Esophagus muscularis mucosa (tissue), 4 donors: ENCODE measurements at regions not wholly inside any gene's neighbourhood (a gene's known extent, or its start where the extent isn't known, plus 50 kb on each side); places are given as distances from the start of the nearest gene placed in this dataset.

Experiments
- DNase-seq: peaks from one replicate; pipeline ENCODE4 v3.0.0-alpha.2; 2017; ENCODE audit errors: extremely low spot score
- H3K27ac ChIP-seq, 4 donors: fragments of 200-600 bp; sonication (generic); replicated peaks in 1 of 4; 1 replicate in 3 of 4; 2 replicates in 1 of 4; pipeline ENCODE4 v1.5.1; 2016 to 2019; ENCODE audit warnings: mild to moderate bottlenecking in 1 of 4
- H3K27me3 ChIP-seq, 4 donors: fragments of 200-600 bp; sonication (generic); one replicate each; pipeline versions ENCODE4 v1.5.1 to v1.6.0; 2016 to 2019
- H3K36me3 ChIP-seq, 4 donors: fragments of 200-600 bp; sonication (generic); one replicate each; pipeline ENCODE4 v1.5.1; 2016 to 2019
- H3K4me1 ChIP-seq, 4 donors: fragments of 200-600 bp; sonication (generic); one replicate each; pipeline ENCODE4 v1.5.1; 2016 to 2019
- H3K4me3 ChIP-seq, 4 donors: fragments of 200-600 bp; sonication (generic); 1 replicate in 2 of 4; 2 replicates in 2 of 4; pipeline ENCODE4 v1.5.1; 2016 to 2019; ENCODE audit warnings: mild to moderate bottlenecking in 4 of 4, moderate library complexity in 1 of 4
- H3K9me3 ChIP-seq, 4 donors: fragments of 200-600 bp; sonication (generic); 1 replicate in 3 of 4; 2 replicates in 1 of 4; pipeline ENCODE4 v1.5.1; 2016 to 2019
- CTCF ChIP-seq, 3 experiments: fragments of 200-600 bp in 2 of 3; fragments of 450-650 bp in 1 of 3; sonication (generic) in 2 of 3; IDR thresholded peaks; one replicate each; pipeline ENCODE4 v1.5.1; 2017 to 2019; ENCODE audit warnings: antibody characterized with exemption in 3 of 3, mild to moderate bottlenecking in 2 of 3, moderate library complexity in 1 of 3
- EP300 ChIP-seq: sonication (generic); formaldehyde crosslinking; IDR thresholded peaks from one replicate; pipeline ENCODE4 v1.6.1; 2017; ENCODE audit warnings: antibody characterized with exemption
- POLR2A ChIP-seq: fragments of 450-650 bp; IDR thresholded peaks from one replicate; pipeline ENCODE4 v1.6.1; 2017; ENCODE audit warnings: antibody characterized with exemption, moderate library complexity, mild to moderate bottlenecking, low read depth
- POLR2AphosphoS5 ChIP-seq, 2 donors: sonication (generic); formaldehyde crosslinking; IDR thresholded peaks; one replicate each; pipeline ENCODE4 v1.6.1; 2017; ENCODE audit warnings: antibody characterized with exemption in 2 of 2
- WGBS: methylation state at CpG from one replicate; pipeline ENCODE4 v1.1.5; 2018; 5-methylcytosine and 5-hydroxymethylcytosine counted together
- intact Hi-C: fragments of 100-400 bp; cut with DNase I; formaldehyde crosslinking; loops from one replicate; pipeline ENCODE4 v1.15.1; 2023

GRCh38 chr1:187074445-187075048, 245.8 kb downstream of the PLA2G4A start:
- Histone ChIP-seq H3K4me3 (no peak overlapping the region), H3K9me3 (peaks cover 0 to 11% (median 0%) of the 10 kb centered on the region in 4 donors), H3K27me3 (no peaks in the 10 kb centered on the region), H3K27ac (no peak overlapping the region), H3K4me1 (no peaks in the 10 kb centered on the region), H3K36me3 (no peaks in the 10 kb centered on the region)
- TF ChIP-seq POLR2A = no peak
- no peak for TF ChIP-seq POLR2AphosphoS5 (IDR thresholded peaks at IDR 0.05)
- TF ChIP-seq EP300 = no peak
- TF ChIP-seq CTCF (IDR thresholded peaks at IDR 0.05) = no peak
- WGBS = 89% methylated on average over 10 of the region's 10 CpGs
- no peak for DNase-seq
- intact Hi-C loops = no loop called here

DNA sequence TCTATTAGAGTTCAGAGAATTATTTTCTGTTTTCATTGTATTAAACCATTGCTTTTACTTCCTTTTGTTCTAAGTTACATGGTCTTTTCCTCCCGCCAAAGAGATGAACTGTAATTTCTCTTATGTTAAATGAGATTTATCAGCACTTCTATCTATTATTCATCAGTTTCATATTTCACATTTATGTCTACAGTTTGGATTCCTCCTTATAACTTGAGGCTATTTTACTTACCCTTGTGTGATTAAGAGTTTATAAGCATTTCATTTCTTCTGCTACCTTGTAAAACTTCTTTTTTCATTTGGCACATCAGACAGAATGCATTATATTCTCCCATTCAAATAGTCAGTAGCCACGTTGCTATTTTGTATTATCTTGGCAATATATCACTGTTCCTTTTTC, 248.2 kb downstream of the PLA2G4A start:
- intact Hi-C loops = no loop called here

GRCh38 chr1:187078321-187078720, 249.6 kb downstream of the PLA2G4A start:
- no peak for DNase-seq
- TF ChIP-seq POLR2A = no peak
- TF ChIP-seq POLR2AphosphoS5 (IDR thresholded peaks at IDR 0.05) = no peak
- no peak for TF ChIP-seq CTCF (IDR thresholded peaks at IDR 0.05)
- no peak for TF ChIP-seq EP300
- intact Hi-C loops = no loop called here

More for the DNA sequence above, 248.2 kb downstream of the PLA2G4A start:
- Histone ChIP-seq H3K4me3 (no peak overlapping the region), H3K27ac (no peak overlapping the region), H3K36me3 (no peaks in the 10 kb centered on the region), H3K27me3 (no peaks in the 10 kb centered on the region), H3K4me1 (no peaks in the 10 kb centered on the region), H3K9me3 (peaks cover 0 to 11% (median 0%) of the 10 kb centered on the region in 4 donors)
- TF ChIP-seq EP300 = no peak
- TF ChIP-seq POLR2AphosphoS5 (IDR thresholded peaks at IDR 0.05) = no peak
- TF ChIP-seq CTCF (IDR thresholded peaks at IDR 0.05) = no peak
- TF ChIP-seq POLR2A = no peak
- DNase-seq = no peak
- 90% methylated on average over 2 of the region's 2 CpGs for WGBS

GRCh38 chr1:187078916-187079315, 250.2 kb downstream of the PLA2G4A start:
- TF ChIP-seq POLR2A (no peak), CTCF (IDR thresholded peaks at IDR 0.05) (no peak), POLR2AphosphoS5 (IDR thresholded peaks at IDR 0.05) (no peak), EP300 (no peak)
- Histone ChIP-seq H3K36me3 (no peaks in the 10 kb centered on the region), H3K4me3 (no peak overlapping the region), H3K4me1 (no peaks in the 10 kb centered on the region), H3K27me3 (no peaks in the 10 kb centered on the region), H3K9me3 (peaks cover 0 to 10% (median 0%) of the 10 kb centered on the region in 4 donors), H3K27ac (no peak overlapping the region)
- DNase-seq = no peak
- intact Hi-C loops = no loop called here
- WGBS = 57% methylated on average over 2 of the region's 2 CpGs

More at GRCh38 chr1:187078321-187078720, 249.6 kb downstream of the PLA2G4A start:
- WGBS = 91% methylated on average over 3 of the region's 3 CpGs
- Histone ChIP-seq H3K4me1 (no peaks in the 10 kb centered on the region), H3K4me3 (no peak overlapping the region), H3K27me3 (no peaks in the 10 kb centered on the region), H3K36me3 (no peaks in the 10 kb centered on the region), H3K27ac (no peak overlapping the region), H3K9me3 (peaks cover 0 to 11% (median 0%) of the 10 kb centered on the region in 4 donors)

DNA sequence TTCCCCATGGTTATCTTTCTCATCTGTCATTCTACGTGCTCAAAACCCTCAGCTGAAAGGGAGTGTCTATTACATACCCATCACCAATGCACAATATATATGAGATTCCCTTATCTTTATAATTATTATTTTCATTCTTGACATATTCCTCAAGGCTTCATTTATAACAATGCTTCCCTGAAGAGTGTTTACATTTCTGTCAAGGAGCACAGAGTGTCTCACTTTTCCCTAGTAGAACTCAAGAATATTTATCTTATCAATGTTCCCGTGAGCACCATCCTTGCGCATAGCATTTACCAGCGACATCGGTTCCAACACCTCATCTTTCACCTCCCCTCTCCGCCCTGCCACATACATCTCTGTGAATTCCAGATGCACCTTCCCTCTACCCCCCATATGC, 250.6 kb downstream of the PLA2G4A start:
- Histone ChIP-seq H3K36me3 (no peaks in the 10 kb centered on the region), H3K27me3 (no peaks in the 10 kb centered on the region), H3K9me3 (peaks cover 0 to 5% (median 0%) of the 10 kb centered on the region in 4 donors), H3K27ac (no peak overlapping the region), H3K4me1 (no peaks in the 10 kb centered on the region), H3K4me3 (no peak overlapping the region)
- no peak for TF ChIP-seq POLR2AphosphoS5 (IDR thresholded peaks at IDR 0.05)
- no peak for TF ChIP-seq POLR2A
- no peak for TF ChIP-seq CTCF (IDR thresholded peaks at IDR 0.05)
- no peak for DNase-seq
- 47% methylated on average over 6 of the region's 6 CpGs for WGBS
- intact Hi-C loops = no loop called here
